ENCODE measurements at regions not wholly inside any gene's neighbourhood (a gene's known extent, or its start where the extent isn't known, plus 50 kb on each side); places are given as distances from the start of the nearest gene placed in this dataset.

DNA sequence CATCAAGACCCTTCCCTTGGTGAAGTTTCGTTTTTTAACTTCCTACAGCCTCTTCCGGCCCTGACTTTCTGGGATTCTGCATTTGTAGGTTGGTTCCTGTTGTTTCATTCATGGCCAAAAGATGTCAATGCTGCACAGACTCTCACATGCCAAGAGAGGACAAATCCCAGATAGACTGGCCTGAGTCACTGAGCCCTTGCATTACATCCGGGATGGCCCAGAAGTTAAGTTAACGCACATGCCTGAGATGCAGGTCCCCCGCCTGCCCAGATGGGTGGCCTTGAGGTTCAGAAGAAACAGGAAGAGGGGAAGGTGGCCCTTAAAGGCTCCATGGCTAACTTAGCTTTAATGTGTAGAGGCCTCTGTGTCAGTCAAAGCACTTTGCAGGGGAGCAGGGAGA lies 51.6 kb upstream of the SRGAP3 start:
- DNase-seq: no peak

DNA sequence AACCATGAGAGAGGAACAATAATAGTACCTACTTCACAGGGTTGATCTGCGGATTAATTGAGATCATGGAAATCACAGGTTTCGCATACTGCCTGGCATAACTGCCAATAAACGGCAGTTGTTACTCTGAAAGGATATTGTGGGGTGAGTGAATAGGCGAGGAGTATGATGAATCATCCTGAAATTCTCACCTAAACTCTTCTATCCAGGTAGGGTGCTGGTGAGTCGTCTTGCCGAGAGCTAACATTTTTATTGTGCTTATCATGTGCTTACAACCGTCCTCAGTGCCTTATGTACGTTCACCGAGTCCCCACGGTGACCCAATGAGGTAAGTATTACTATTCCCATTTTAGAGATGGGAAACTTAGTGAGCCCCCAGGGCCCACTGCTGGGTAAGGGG lies 52.4 kb upstream of the SRGAP3 start:
- DNase-seq: no peak

DNA sequence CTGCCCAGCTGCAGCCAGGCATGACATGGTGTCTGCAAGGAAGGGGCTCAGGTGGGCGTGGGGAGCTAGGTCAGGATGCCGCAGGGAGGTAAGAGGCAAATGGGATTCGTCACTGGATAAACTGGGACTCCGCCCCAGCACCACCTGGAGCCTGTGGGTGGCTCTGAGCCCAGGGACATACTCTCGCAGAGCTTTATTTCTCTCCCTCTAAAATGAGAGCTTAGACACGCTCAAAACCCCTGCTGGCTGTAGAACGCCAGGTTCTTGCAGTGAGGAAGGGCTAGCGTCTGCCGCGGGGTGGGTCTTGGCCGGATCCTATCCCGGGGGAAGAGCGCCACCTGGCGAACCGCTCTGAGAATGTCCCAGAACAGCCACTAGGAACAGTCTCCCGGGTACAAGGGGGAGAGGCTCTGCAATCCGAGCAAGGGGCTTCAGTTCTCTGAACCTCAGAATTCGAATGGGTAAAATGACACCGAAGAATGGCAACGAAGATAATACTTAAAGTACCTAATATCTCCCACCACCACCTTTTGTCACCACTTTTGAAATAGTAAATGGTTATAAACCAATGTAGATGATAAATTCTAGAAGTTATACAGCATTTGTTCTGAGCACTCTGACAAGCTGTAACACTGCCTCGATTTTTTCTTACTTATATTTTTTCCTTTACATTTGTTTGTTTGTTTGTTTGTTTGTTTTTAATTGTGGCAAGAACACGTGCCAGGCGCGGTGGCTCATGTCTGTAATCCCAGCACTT lies 53.2 kb upstream of the SRGAP3 start:
- peak; percentile 91 for DNase-seq

DNA sequence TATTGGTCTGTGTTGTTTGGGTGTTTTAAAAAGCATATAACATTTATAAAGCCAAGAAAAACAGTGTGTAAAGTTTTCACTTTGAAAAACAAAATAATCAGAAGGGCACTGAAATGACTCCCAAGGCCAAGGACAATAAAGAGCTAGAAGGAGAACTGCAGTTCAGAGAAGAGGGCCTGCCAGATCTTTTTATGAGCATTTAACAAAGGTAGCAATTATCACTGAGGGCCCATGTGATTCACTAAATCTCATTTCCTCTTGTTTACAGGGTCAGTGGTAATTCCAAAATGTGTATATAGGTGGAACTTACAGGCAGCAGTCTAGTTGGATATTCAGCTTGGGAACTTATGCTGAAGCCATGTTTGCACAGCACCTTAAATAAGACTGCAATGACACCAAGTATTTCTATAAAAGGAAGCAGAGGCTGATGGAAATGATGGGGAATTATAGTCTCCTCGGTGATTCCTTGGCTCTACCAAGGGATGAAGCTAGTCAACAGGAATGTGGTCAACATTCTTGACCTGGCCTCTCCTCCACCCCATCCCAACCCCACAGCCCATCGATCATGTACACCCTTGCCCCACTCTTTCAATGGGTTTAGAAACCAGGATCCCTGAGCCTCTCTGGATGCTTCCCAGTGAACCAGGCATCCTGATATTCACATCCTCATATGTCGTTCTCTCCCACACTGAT lies 54.4 kb upstream of the THUMPD3 start:
- DNase-seq: no peak

DNA sequence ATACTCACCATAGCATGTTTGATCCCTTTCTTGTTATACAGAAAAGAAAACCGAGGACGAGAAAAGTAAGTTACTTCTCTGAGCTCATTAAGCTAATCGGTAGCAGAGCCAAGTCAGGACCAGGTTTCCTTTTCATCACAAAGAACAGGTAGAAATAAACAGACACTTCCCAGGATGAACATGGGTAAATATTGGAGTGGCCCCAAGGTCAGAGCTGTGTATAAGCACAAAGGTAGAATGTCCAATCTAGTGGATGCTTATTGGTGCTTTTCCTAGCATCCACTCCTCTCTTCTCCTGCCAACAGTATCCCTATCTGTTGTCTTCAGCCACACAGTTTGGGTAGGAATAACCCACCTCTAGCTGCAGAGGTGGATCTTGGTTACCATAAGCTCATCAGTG lies 52.8 kb upstream of the THUMPD3 start:
- DNase-seq: no peak

DNA sequence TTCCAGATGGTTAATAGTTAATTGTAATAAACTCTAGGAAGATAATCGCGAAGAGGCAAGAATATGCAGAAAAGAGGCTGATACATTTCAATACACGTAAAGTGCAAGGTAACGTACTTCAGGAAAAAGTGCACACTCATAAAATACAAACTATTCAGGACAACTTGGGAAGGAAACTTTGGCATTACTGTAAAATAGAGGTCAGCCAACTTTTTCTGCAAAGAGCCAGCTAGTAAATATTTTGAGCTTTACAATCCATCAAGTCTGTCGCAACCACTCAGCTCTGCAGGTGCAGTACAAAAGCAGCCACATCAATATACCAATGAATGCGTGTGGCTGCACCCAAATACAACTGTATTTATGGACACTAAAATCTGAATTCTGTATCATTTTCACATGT lies 51.6 kb upstream of the THUMPD3 start:
- no peak for DNase-seq

Data from activated effector memory CD4-positive, alpha-beta T cell treated with anti-CD3 and anti-CD28 coated beads, Interleukin-2, amount 50 U/mL, for 16 hours (primary cell).